Fibroblast of skin of left quadriceps (primary cell): ENCODE measurements at regions not wholly inside any gene's neighbourhood (a gene's known extent, or its start where the extent isn't known, plus 50 kb on each side); places are given as distances from the start of the nearest gene placed in this dataset.
"Not testable (repeated sequence)": the region's sequence is repeated elsewhere in the genome, so short reads cannot be mapped to it uniquely, and the experiment has no call there.

Experiments
- DNase-seq, 2 experiments: peaks; one replicate each; pipeline ENCODE4 v3.0.0-alpha.2; 2013; ENCODE audit warnings: low read depth in 2 of 2

DNA sequence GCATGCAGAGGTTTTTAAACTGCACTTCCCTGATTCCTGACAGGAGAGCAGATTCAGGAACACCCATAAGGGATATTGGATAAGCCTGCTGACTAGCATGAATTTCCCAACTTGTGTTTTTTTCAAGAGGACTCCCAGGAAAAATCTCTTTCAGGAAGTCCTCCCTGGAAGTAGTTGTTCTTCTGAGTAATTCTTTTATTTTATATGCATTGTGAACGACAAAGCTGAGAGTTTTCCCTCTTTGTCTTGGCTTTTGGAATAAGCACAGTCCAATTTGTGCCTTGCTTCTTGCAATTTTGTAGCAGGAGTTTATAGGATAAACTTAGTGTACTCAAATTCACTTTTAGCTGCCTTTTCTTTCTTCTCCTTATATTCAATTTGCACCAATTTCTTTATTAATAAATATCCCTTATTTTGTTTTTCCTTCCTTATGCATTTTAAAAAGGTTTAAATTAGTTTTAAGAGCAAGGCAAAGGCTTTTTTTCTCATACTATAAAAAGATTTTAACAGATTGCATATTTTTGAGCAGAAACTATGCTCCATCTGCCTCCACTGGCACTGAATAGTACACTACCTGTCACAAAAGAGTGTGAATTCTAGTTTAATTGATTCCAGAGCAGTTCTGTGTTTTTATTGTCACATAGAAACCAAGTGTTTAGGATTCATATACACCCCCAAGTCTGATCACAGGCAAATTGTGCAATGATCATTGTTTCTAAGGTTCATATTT is 543.3 kb upstream of the SPRY2 start:
- DNase-seq, result no peak

DNA sequence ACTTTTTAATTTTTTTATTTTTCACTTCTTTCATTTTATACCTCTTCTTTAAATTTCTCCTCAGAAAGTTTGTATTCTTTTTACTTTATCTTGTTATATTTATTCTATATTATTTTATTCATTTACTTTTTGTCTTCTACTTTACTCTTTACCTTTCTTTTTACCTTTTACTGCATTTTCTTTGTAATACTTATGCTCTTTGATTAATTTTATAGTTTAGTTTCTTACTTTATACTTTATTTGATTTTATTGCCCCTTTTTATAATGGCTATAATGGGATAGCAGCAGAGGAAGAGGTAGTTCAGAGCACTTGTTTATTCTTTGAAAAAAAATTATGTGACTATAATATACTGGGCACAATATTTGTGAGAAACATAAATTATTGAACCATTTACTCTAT is 542.6 kb upstream of the SPRY2 start:
- no peak for DNase-seq

DNA sequence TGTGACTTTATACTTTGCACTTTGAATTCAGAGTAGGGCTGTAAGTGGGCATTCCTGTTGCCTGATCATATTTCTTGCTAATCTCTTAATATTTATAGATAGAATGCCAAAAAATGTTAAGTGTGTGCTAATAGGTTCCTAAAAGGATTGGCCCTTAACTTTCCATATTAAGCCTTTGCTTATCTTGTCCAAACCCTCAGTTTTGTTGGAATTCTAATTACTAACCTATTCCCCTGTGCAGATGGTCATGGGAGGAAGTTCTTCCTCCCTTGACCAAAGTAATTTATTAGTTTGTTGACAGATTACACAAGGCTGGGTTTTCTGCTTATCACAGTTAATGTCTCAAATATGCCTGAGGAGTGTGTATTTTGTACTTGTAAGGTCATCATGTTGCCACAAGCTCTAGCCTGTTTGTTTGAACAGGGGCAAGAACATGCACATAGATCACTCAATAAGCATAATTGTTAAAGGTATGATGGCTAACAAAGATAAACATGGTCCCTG is 541.1 kb upstream of the SPRY2 start:
- DNase-seq, result peak; percentile 21 to 29

DNA sequence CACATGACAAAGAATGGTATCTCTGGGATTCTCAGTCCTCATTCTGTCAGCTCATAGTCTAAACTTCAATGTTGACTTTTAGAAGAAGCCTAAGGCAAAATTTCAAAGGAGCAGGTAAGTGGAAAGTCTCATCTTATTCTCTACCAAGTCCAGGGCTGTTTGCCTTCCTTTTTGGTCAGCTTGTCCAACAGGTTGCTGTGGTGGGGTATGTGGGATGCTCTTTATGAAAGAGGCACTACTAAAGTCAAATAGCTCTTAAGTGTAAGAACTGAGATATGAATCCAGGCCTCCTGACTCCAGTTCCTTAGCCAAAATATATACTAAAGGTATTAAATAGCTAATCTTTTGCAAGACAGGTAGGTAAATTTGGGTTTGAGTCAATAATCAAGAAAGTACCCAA is 540.6 kb upstream of the SPRY2 start:
- no peak for DNase-seq

DNA sequence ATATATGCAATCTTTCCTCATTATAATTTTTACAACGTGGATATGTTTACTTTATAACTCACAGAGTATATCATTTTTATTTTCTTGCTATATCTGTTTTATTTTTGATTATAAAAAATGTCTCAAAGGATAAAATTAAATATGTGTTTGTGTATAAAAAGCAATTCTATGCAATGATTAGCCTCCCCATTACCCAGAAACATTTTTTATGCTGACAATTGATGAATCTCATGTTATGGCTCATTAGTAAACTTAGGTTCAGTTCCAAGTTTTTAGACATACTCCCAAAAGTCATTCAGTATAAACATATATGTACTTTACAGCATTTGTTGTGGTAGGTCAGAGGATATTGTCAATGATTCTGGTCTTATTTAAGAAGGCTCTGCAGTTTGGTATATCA is 540.1 kb upstream of the SPRY2 start:
- no peak for DNase-seq

DNA sequence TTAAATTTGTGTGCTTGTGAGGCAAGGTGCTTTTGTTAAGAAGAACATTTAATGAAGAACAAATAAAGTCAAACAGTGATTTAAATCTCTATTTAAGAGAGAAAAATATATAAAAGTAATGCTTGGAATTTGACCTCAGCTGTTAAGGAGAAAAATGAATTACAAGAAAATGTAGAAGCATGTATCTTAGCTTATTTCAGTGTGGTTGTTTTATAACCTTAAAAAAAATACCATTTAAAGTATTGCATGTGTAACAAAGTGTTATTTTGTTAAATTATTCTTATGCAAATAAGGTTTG is 537.0 kb upstream of the SPRY2 start:
- no peak for DNase-seq

DNA sequence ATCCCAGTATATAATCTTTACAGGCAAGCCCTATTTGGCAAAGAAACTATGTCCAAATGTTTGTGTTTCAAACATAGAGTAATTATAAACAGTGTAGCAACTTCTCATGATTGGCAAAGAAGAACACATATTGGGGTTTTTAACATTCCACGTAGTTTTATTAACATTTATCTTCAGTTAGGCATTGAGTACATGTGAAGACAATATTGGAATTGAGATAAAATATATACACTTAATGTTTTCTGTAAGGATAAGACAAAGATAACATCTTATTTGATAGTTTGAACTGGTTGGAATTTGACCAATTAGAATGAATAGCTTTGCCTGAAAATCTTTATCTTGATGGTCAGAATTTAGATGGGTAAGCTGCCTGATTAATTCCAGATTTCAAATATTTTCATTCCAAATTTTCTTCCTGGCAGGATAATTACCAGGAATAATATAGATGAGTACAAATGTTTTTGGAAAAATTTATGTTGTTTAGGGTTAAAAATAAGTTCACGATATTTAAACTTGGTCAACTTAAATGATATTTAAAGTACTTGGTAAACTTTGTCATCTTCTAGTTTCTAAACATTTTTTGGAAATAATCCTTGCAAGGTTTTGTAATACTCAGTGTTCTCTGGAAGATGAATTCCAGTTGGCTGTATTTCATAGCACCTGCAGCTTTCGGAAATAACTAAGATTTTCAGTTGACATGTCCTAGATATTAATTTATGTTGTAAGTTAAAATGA is 536.5 kb upstream of the SPRY2 start:
- DNase-seq, result no peak

DNA sequence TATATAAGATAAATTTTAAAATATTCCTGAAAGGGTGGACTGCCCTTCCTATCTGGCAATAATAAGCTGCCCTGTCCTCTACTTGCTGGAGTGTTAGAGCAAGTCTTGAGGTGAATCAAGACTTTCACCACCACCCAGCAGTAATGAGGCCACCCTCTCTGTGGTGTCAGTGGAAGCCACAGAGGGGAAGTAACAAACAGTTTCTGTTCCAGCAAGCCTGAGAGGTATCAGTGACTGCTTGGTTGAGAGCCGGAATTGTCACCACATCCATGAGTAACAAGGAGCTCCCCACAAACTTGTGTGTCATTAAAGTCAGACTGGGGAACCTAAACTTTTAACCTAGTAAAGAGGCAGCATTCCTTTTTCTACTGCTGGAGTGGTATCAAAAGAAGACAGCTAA is 532.7 kb upstream of the SPRY2 start:
- no peak for DNase-seq

DNA sequence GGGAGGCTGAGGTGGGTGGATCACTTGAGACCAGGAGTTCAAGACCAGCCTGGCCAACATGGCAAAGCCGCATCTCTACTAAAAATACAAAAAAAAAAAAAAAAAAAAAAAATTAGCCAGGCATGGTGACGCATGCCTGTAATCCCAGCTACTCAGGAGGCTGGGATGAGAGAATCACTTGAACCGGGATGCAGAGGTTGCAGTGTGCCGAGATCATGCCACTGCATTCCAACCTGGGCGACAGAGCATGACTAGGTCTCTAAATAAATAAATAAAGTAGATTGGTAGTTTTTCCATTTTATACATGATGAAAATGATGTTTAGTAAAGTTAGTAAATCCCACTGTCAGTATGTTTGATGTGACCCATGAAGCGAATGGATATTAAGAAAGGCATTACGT is 531.0 kb upstream of the SPRY2 start:
- DNase-seq, result not testable (repeated sequence)

DNA sequence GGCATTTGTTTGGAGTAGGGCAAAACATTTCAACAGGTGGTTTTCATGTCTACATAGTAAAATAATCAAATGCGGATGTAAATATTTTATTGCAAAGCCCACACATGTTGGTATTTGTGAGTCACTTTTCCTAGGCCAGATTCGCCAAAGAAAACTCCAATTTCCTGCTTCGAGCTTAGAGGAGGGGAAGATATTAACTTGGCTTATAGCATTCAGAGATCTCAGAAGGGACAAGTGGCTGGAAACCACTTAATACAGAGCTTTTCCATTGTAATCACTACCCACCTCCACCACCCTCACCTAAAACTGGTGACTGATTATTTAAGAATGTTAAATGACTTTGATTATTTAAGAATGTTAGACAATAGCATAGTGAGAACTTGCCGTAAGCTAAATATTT is 530.6 kb upstream of the SPRY2 start:
- peak; percentile 34 to 39 for DNase-seq

DNA sequence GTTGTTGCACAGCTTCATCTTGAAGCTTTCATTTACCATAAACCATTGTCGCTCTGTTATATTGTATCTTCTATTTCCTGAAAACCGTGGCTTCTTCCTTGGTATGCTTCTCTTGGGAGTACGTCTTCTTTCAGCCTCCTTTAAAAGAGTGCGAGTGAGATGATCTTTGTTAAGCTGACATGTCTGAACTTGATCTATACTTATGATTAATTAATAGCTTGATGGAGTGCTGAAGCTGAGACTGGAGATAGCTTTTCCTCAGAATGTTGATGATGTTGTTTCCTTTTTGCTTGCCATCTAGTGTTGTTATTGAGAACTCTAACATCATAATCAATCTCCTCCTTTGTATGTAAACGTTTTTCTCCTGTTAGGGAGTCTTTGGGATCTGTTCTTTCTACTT is 529.3 kb upstream of the SPRY2 start:
- DNase-seq, result no peak

DNA sequence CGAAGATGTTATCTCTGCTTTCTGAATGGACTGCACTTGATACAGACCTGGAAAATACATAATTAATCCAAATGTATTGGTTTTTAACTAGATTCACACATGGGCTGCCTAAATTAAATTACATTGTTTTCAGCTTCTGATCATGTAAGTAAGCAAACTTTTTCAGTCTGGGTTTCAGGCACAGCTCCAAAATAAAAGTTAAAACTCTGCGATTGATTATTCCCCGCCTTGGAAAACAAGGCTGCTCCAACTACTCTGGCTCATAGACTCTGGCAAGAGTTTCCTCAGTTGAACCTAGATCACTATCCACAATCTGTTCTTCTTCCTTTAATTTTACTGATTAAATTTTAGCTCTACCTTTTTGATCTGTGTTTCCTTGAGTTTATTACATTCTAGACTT is 526.0 kb upstream of the SPRY2 start:
- no peak for DNase-seq

DNA sequence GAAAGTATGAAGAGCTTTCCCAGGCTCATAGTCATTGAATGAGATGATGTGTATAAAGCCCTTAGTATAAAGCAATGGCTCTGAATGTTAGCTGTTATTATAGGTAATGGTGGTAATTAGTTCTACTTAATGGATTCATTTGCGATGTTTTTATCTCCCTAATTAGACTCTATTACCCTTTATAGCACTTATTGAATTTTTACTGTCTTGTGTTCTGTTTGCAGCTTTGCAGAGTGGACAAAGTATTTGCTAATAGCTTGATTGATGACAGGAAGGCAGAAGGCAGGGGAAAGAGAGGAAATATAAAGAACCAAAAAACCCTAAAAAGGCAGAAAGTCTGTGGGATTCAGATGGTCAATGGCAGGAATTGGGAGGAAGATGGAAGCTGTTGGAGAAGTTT is 524.4 kb upstream of the SPRY2 start:
- DNase-seq, result no peak

DNA sequence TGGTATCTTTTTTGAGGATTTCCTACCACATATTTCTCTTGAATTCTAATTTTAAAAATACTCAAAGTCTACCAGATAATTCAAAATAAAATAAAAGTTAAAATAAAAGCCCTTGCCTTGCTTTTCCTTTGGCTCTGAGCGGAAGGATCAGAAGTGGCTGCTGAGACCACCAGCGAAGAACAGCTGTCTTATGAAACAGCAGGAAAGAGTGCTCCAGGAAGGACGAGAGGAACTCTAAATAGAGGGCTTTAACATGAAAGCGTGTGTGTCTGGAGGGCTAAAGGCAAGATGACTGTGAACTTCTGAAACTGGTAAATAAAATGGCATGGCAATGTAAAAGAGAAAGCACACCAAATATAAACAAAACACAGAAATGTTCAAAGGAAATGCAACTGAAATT is 521.5 kb upstream of the SPRY2 start:
- DNase-seq, result no peak

DNA sequence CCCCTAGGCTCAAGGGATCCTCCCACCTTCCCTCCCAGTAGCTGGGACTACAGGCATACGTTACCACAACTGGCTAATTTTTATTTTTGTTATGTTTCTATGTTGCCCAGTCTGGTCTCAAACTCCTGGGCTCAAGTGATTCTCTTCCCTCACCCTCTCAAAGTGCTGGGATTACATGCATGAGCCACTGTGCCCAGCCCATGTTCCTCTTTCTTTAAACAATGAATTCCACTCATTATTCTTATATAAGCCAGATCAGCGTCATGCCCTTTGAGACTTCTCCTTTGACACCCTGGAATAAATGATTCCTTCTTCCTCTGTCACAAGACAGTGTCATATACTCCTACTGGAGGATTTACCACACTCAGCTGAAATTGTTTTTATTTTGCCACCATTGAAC is 519.9 kb upstream of the SPRY2 start:
- no peak for DNase-seq

DNA sequence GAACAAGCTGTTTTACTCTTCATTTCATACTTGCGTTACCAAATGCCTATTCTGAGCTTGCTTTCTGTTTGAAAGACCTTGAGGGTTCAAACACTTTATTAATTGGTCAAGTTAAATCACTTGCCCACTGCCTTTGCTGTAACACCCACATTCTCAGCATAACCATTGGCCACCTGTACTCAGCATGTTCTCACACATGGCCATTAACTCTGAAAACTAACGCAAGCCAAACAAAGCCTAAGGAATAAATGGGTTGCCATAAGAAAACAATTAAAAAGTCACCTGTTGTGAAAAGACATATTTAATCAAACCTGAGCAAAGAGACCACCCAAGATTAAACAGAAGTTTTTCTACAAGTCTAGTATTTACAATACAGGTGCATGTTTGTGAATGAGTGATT is 517.2 kb upstream of the SPRY2 start:
- DNase-seq, result no peak

DNA sequence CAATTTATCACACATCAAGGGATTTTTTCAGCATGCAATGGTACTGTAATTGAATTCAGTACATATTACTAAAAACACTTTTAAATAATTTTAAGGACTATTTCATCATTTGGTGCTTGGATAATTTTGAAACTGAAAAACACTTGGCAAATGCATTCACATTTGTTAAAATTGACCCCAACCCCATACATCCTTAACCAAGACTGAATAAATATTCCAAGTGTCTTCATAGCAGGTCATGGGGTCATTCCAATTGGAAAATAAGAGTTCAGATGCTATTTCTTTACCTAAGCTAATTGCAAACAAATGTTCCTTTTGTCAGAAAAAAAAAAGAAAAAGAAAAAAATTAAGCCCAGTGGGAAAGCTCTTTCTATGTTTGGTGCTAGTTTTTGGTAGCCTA is 516.4 kb upstream of the SPRY2 start:
- DNase-seq, result no peak

DNA sequence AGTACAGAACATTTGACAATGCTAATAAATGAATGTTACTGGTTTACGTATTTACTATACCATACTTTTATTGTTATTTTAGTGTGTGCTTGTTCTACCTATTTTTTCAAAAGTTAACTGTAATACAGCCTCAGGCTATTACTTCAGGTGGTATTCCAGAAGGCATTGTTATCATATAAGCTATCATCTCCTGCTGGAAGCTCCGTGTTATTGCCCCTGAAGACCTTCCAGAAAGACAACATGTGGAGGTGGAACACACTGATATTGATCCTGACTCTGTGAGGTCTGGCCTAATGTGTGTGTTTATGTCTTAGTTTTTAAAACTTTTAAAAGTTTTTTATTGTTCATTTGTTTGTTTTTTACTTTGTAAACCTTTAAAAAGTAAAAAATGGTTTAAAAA is 509.8 kb upstream of the SPRY2 start:
- no peak for DNase-seq

DNA sequence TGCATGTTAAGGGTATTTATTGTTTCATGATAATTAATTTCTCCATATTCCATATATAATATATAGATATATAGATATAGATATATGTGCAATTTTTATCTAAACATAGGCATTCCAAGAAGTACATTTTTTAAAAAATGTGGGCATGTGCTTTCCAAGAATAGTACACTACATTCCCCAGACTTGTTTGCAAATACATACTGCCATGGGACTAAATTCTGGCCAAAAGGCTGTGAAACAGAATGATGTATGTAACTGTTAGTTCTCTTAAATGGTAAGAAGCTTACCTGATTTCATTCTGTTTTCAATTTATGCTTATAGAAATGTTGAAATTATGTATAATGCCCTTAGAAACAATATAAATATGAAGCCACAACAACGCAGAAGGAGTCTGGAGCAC is 503.2 kb upstream of the SPRY2 start:
- no peak for DNase-seq

DNA sequence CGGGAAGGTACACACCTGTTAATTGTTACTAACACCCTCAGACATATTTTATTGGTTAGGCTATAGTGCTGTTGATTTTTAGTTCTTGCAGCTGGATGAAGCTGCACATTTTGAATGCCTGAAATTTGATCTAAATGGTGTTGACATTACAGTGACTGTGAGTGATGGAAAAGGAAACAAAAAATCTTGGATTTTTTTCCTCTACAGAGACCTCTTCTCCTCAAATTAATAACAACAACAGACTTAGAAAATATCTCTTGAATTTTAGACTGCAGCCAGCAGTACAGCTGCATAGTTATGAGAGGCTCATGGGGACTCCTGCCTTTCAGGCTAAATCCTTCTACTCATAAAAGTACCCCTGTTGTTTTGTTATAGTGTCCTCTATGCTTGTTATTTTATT is 500.5 kb upstream of the SPRY2 start:
- DNase-seq, result peak in 1 of 2 experiments; percentile 9

DNA sequence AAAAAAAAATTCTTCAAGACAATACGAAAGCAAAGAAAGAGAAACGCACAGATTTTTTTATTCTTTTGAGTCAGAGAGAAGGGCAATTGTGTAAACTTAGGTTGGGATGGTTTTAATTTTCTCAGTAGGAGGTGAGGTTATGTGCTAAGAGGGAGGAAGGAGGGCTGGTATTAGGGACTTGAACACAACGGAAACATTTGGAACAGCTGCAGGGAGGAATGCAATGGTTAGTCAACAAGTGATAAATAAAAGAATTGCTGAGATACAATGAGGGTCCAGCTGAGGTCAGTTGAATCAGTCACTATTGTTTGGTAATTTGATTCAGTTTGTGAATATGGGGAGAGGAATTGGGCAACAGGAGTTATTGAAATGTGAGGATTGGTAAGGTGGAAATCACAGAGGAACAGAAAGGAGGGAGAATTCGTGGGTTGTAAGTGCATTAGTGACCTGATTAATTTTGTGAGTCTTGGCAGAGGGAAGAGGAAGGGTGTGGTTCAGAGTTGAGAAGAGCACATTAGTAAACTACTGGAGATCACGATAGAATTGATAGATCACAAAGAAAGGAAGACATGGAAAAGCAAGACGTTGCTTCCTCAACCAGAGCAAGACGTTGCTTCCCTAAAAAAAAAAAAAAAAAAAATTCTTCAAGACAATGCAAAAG is 499.5 kb upstream of the SPRY2 start:
- DNase-seq, result peak; percentile 95 to 96

DNA sequence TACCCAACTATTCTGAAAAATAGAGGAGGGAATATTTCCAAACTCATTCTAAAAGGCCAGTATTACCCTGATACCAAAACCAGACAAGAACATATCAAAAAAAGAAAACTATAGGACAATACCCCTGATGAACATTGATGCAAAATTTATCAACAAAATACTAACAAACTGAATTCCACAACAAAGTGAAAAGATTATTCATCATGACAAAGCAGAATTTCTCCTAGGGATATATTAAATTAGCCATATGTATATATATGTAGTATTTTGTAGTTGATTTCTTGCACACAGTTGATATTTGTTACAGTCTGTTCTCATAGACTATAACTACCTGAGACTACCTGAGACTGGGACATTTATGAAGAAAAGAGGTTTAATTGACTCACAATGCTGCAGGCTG is 495.0 kb upstream of the SPRY2 start:
- no peak for DNase-seq

DNA sequence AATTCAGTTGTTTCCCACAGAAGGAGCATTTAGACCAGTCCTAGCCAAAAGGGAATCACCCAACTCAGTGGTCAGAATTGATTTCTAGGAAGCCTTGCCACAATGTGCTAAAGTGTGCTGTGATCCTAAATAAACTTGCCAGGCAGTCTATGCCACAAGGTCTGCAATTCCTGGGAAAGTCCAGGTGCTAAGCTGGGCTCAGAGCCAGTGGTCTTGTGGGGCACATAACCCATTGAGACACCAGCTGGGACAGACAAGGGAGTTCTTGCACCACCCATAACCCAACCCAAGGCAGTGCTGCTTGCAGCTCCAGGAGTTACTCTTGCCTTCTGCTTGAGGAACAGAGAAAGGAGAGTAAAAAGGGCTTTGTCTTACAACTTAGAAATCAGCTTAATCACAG is 489.5 kb upstream of the SPRY2 start:
- no peak for DNase-seq
